Astrocyte of the hippocampus (primary cell): ENCODE measurements at regions not wholly inside any gene's neighbourhood (a gene's known extent, or its start where the extent isn't known, plus 50 kb on each side); places are given as distances from the start of the nearest gene placed in this dataset.
"Not testable (repeated sequence)": the region's sequence is repeated elsewhere in the genome, so short reads cannot be mapped to it uniquely, and the experiment has no call there.

Source experiments
- DNase-seq: peaks from one replicate; pipeline ENCODE4 v3.0.0; 2011; ENCODE audit warnings: low read depth, low spot score

GRCh38 chr10:84632866-84633265 lies 304.5 kb downstream of the CCSER2 start:
- peak; percentile 54 for DNase-seq

- DNase-seq: no peak
Observed at GRCh38 chr10:84634636-84635035, 306.2 kb downstream of the CCSER2 start.

GRCh38 chr10:84650628-84651027 lies 322.2 kb downstream of the CCSER2 start:
- DNase-seq: not testable (repeated sequence)

GRCh38 chr10:84654671-84655070 lies 326.3 kb downstream of the CCSER2 start:
- no peak for DNase-seq

GRCh38 chr10:84659027-84659426 lies 330.6 kb downstream of the CCSER2 start:
- DNase-seq: no peak

- no peak for DNase-seq
Observed at GRCh38 chr10:84659497-84660439, 331.4 kb downstream of the CCSER2 start.

GRCh38 chr10:84660450-84661159 lies 332.2 kb downstream of the CCSER2 start:
- no peak for DNase-seq

- no peak for DNase-seq
Observed at GRCh38 chr10:84665211-84665610, 336.8 kb downstream of the CCSER2 start.

GRCh38 chr10:84665883-84666463 lies 337.6 kb downstream of the CCSER2 start:
- DNase-seq: no peak

- DNase-seq: no peak
Observed at GRCh38 chr10:84668186-84668763, 339.9 kb downstream of the CCSER2 start.

GRCh38 chr10:84675060-84675459 lies 346.7 kb downstream of the CCSER2 start:
- no peak for DNase-seq

- DNase-seq: no peak
Observed at GRCh38 chr10:84676536-84676935, 348.1 kb downstream of the CCSER2 start.

- DNase-seq: no peak
Observed at GRCh38 chr10:84681781-84682180, 353.4 kb downstream of the CCSER2 start.

GRCh38 chr10:84683550-84683949 lies 355.2 kb downstream of the CCSER2 start:
- no peak for DNase-seq

- no peak for DNase-seq
Observed at GRCh38 chr10:84683980-84684740, 355.8 kb downstream of the CCSER2 start.

- peak; percentile 29 for DNase-seq
Observed at GRCh38 chr10:84685047-84685660, 356.8 kb downstream of the CCSER2 start.

- DNase-seq: no peak
Observed at GRCh38 chr10:84693006-84693405, 364.6 kb downstream of the CCSER2 start.

- DNase-seq: no peak
Observed at GRCh38 chr10:84695902-84696301, 367.5 kb downstream of the CCSER2 start.

- DNase-seq: no peak
Observed at GRCh38 chr10:84696610-84697009, 368.2 kb downstream of the CCSER2 start.

- DNase-seq: no peak
Observed at GRCh38 chr10:84698989-84699388, 370.6 kb downstream of the CCSER2 start.
